ENCODE measurements at regions not wholly inside any gene's neighbourhood (a gene's known extent, or its start where the extent isn't known, plus 50 kb on each side); places are given as distances from the start of the nearest gene placed in this dataset.
A peak's percentile ranks its signal among the peaks of the same experiment; 100 is the strongest.

DNA sequence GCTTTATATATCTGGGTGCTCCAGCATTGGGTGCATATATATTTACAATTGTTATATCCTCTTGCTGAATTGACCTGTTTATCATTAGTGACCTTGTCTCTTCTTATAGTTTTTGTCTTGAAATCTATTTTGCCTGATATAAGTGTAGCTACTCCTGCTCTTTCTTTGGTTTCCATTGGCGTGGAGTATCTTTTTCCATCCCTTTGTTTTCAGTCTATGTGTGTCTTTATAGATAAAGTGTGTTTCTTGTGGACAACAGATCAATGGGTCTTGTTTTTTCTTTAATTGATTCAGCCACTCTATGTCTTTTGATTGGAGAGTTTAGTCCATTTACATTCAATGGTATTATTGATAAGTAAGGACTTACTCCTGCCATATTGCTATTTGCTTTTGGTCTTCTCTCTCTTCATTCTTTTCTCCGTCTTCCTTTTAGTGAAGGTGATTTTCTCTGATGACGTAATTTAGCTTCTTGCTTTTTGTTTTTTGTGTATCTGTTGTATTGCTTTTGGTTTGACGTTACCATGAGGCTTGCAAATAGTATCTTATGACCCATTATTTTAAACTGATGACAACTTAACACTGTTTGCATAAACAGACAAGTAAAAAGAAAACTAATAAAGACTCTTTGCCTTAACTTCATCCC is 347.6 kb downstream of the TMEM121 start:
- no peaks in the 10 kb centered on the region for H3K4me1 ChIP-seq (ENCODE audit: control insufficient read depth, insufficient read depth, low read length)
- no peaks in the 10 kb centered on the region for H3K36me3 ChIP-seq (ENCODE audit: control insufficient read depth, insufficient read depth, low read length)
- DNase-seq = no peak
- H3K27me3 ChIP-seq (ENCODE audit: control insufficient read depth, insufficient read depth, low read length) = no peaks in the 10 kb centered on the region
- no peak overlapping the region for H3K4me3 ChIP-seq (ENCODE audit: low read length)
- H3K9me3 ChIP-seq (ENCODE audit: control insufficient read depth, insufficient read depth, low read length) = no peaks in the 10 kb centered on the region
- Mint-ChIP-seq H3K36me3 (no peaks in the 10 kb centered on the region), H3K9me3 (no peaks in the 10 kb centered on the region), H3K4me1 (no peaks in the 10 kb centered on the region), H3K4me3 (no peak overlapping the region), H3K27me3 (ENCODE audit: low read depth in 2 of 2) (peaks cover 45 to 67% of the 10 kb centered on the region in 2 donors), H3K27ac (no peak overlapping the region)
- no peak overlapping the region for H3K27ac ChIP-seq (ENCODE audit: low read length)
- no peak for TF ChIP-seq CTCF (IDR thresholded peaks at IDR 0.05)
- no peak for ATAC-seq
- 89% methylated on average over 1 of the region's 4 CpGs for WGBS (ENCODE audit: insufficient coverage)
- intact Hi-C loops (cut with micrococcal nuclease) = no loop called here

DNA sequence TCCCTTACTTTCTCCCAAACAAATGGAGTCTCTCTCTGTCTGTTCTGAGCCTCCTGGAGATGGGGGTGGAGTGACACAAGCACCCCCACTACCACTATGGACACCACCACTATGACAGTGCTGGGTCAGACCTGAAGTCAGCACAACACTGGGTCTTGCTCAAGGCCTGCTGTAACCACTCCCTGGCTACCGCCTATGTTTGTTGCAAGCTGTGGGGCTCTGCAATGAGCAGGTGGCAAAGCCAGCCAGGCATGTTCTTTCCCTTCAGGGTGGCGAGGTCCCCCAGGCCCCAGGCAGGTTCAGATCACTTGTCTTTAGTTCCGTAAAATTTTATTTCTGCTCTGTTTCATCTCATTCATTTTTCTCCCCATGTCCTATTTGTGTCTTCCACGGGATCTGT is 349.8 kb downstream of the TMEM121 start:
- peaks cover 10% of the 10 kb centered on the region for H3K4me1 ChIP-seq (ENCODE audit: control insufficient read depth, insufficient read depth, low read length)
- H3K36me3 Mint-ChIP-seq = no peaks in the 10 kb centered on the region
- TF ChIP-seq CTCF (IDR thresholded peaks at IDR 0.05) = no peak
- DNase-seq = no peak
- ATAC-seq = no peak
- H3K4me3 Mint-ChIP-seq = no peak overlapping the region
- intact Hi-C loops (cut with micrococcal nuclease) = no loop called here
- no peaks in the 10 kb centered on the region for H3K36me3 ChIP-seq (ENCODE audit: control insufficient read depth, insufficient read depth, low read length)
- no peaks in the 10 kb centered on the region for H3K4me1 Mint-ChIP-seq
- H3K9me3 ChIP-seq (ENCODE audit: control insufficient read depth, insufficient read depth, low read length) = no peaks in the 10 kb centered on the region
- H3K9me3 Mint-ChIP-seq = no peaks in the 10 kb centered on the region
- H3K27me3 Mint-ChIP-seq (ENCODE audit: low read depth in 2 of 2) = peaks cover 43 to 61% of the 10 kb centered on the region in 2 donors
- H3K27ac Mint-ChIP-seq = no peak overlapping the region
- no peak overlapping the region for H3K4me3 ChIP-seq (ENCODE audit: low read length)
- H3K27ac ChIP-seq (ENCODE audit: low read length) = no peak overlapping the region
- peaks cover 3% of the 10 kb centered on the region for H3K27me3 ChIP-seq (ENCODE audit: control insufficient read depth, insufficient read depth, low read length)
- WGBS (ENCODE audit: insufficient coverage) = 55% methylated on average over 3 of the region's 4 CpGs

GRCh38 chr14:105876829-105877228 is 350.4 kb downstream of the TMEM121 start:
- Histone ChIP-seq H3K4me1 (ENCODE audit: control insufficient read depth, insufficient read depth, low read length) (peaks cover 10% of the 10 kb centered on the region), H3K9me3 (ENCODE audit: control insufficient read depth, insufficient read depth, low read length) (no peaks in the 10 kb centered on the region), H3K27ac (ENCODE audit: low read length) (no peak overlapping the region), H3K36me3 (ENCODE audit: control insufficient read depth, insufficient read depth, low read length) (no peaks in the 10 kb centered on the region), H3K4me3 (ENCODE audit: low read length) (no peak overlapping the region), H3K27me3 (ENCODE audit: control insufficient read depth, insufficient read depth, low read length) (peaks cover 3% of the 10 kb centered on the region)
- no peaks in the 10 kb centered on the region for H3K36me3 Mint-ChIP-seq
- intact Hi-C loops (cut with micrococcal nuclease) = no loop called here
- H3K4me3 Mint-ChIP-seq = no peak overlapping the region
- H3K4me1 Mint-ChIP-seq = no peaks in the 10 kb centered on the region
- ATAC-seq = no peak
- H3K27ac Mint-ChIP-seq = no peak overlapping the region
- DNase-seq = peak in 1 of 2 donors; percentile 6
- no peaks in the 10 kb centered on the region for H3K9me3 Mint-ChIP-seq
- TF ChIP-seq CTCF (IDR thresholded peaks at IDR 0.05) = no peak
- peaks cover 41 to 54% of the 10 kb centered on the region in 2 donors for H3K27me3 Mint-ChIP-seq (ENCODE audit: low read depth in 2 of 2)
- 91% methylated on average over 8 of the region's 8 CpGs for WGBS (ENCODE audit: insufficient coverage)

GRCh38 chr14:105877645-105878044 is 351.3 kb downstream of the TMEM121 start:
- H3K9me3 ChIP-seq (ENCODE audit: control insufficient read depth, insufficient read depth, low read length) = no peaks in the 10 kb centered on the region
- H3K4me1 ChIP-seq (ENCODE audit: control insufficient read depth, insufficient read depth, low read length) = peaks cover 10% of the 10 kb centered on the region
- no peak overlapping the region for H3K27ac ChIP-seq (ENCODE audit: low read length)
- TF ChIP-seq CTCF (IDR thresholded peaks at IDR 0.05) = no peak
- H3K27ac Mint-ChIP-seq = no peak overlapping the region
- WGBS (ENCODE audit: insufficient coverage) = 79% methylated on average over 9 of the region's 9 CpGs
- H3K4me3 ChIP-seq (ENCODE audit: low read length) = no peak overlapping the region
- no peak overlapping the region for H3K4me3 Mint-ChIP-seq
- H3K27me3 Mint-ChIP-seq (ENCODE audit: low read depth in 2 of 2) = peaks cover 40 to 46% of the 10 kb centered on the region in 2 donors
- H3K36me3 ChIP-seq (ENCODE audit: control insufficient read depth, insufficient read depth, low read length) = no peaks in the 10 kb centered on the region
- H3K36me3 Mint-ChIP-seq = no peaks in the 10 kb centered on the region
- H3K9me3 Mint-ChIP-seq = no peaks in the 10 kb centered on the region
- H3K27me3 ChIP-seq (ENCODE audit: control insufficient read depth, insufficient read depth, low read length) = peaks cover 3% of the 10 kb centered on the region
- no peak for DNase-seq
- no peaks in the 10 kb centered on the region for H3K4me1 Mint-ChIP-seq
- no peak for ATAC-seq
- intact Hi-C loops (cut with micrococcal nuclease) = no loop called here

Data from natural killer cell (primary cell).